GM21515 (cell line): ENCODE measurements at regions not wholly inside any gene's neighbourhood (a gene's known extent, or its start where the extent isn't known, plus 50 kb on each side); places are given as distances from the start of the nearest gene placed in this dataset.

Experiments
- ATAC-seq: cut with Tn5 transposase; IDR thresholded peaks from one replicate; pipeline ENCODE4 v1.9.1; 2021; ENCODE audit not compliant: unreplicated experiment

DNA sequence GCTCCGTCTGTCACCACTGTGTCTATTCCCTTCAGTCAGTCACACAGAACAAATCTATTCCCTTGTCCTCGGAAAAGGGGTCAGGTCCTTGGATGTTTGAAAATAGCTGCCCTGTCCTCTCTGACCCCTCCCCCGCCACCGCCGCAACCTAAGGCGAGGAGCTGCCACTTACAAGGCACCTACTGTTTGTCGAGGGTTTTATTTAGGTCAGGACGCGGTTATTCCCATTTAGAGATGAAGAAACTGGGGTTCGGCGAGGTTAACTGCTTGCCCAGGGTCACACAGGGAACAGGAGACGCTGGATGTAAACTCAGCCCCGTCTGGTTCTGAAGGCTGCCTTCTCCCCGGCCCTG, 1468.1 kb downstream of the BRD1 start:
- no peak for ATAC-seq

- ATAC-seq = no peak
These were observed 1468.6 kb downstream of the BRD1 start for GRCh38 chr22:48358886-48359612.

DNA sequence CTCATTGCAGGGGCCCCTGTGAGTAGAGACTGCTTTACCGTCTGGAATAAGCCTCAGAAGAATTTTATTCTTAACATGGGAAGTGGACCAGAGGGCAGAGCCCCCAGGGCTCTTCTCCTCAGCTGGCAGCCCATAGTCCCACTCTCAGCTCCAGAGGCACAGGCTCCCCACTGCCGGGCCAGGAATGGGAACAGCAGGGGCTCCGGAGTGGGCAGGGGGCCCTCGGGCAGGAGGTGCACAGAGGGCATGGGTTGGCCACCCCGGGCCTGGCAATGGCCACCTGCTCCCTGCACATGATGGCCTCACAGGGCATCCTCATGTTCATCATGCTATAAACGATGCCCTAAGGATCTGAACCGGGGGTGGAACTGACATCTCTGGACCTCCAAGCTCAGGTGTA, 1469.7 kb downstream of the BRD1 start:
- ATAC-seq = no peak

DNA sequence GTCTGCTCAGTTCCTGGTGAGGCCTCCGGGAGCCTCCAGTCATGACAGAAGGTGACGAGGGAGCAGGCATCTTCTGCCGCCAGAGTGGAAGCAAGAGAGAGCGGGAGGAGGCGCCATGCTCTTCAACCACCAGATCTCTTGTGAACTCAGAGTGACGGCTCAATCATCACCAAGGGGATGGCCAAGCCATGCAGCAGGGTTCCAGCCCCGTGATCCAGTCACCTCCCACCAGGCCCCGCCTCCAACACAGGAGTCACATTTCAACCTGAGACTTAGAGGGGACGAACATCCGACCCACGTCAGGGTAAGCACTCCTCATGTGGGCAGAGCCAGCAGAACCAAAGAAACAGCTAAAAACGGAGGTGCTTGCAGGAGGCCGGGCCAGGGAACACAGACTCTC, 1470.5 kb downstream of the BRD1 start:
- no peak for ATAC-seq

GRCh38 chr22:48356731-48357130, 1470.9 kb downstream of the BRD1 start:
- no peak for ATAC-seq

- no peak for ATAC-seq
These were observed 1473.6 kb downstream of the BRD1 start for GRCh38 chr22:48354096-48354495.

GRCh38 chr22:48353116-48353947, 1474.3 kb downstream of the BRD1 start:
- no peak for ATAC-seq

DNA sequence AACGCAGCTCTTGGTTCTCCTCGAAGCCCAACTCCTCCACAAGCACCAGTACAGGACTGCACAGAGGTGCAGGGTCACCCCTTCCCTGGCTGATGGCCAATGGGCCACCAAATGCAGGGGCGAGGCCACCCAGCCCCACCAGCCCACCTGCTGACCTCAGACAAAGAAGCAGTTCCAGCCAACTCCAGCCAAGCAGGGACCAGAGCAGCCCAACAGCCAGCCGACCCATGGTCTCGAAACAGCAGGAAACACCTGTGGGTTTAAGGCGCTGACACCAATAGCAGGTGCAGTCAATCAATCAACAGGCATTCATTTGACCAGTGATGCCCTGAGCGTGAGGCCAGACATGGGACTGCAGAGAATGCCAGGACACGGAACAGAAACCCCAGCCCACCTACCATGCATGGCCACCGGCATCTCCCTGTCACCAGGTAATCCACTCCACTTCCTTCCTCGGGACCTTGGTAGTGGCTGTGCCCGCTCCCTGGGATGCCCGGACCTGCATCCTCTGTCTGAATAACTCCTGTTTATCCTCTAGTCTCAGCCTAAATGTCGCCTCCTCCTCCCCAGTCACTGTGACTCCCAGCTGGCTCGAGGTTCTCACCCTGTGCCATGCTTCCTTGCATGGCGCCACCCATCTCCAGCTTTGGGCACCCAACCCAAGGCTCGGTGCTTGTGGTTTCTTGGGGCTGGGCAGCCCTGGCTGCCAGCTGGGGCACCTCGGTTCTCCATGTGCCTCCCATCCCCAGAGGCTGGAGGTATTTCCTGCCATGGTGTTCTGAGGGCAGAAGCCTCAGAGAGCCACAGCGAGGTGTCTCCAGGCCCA, 1475.4 kb downstream of the BRD1 start:
- no peak for ATAC-seq

GRCh38 chr22:48351376-48352085, 1476.1 kb downstream of the BRD1 start:
- no peak for ATAC-seq

DNA sequence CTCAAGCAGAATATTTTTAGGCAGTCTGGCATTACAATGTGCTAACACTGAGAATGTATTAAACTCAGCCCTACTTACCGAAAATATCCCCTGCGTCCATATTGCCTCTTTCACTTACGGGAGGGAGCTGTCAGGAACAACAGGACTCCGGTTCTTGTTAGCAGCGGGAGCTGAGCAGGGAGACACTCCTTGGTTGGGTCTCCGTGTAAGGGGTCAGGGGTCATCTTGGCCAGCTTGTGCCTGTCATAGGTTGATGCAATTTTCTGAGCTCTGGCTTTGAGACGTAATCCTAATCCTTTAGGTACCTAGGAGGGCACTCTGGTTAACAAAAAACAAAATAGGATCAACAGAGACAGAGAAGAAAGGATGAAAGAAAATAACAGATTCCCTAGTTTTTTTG, 1477.2 kb downstream of the BRD1 start:
- no peak for ATAC-seq

DNA sequence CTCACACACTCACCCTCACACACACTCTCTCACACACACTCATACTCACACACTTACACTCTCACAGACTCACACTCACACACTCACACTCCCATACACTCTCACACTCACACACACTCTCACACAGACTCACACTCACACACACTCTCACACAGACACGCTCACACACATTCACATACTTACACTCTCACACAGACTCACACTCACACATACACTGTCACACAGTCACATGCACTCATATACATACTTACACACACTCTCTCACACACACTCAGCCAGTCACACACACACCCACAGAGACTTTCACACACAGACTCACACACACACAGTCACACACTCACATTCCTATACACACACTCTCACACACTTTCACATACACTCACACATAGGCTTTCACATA, 1478.8 kb downstream of the BRD1 start:
- no peak for ATAC-seq

DNA sequence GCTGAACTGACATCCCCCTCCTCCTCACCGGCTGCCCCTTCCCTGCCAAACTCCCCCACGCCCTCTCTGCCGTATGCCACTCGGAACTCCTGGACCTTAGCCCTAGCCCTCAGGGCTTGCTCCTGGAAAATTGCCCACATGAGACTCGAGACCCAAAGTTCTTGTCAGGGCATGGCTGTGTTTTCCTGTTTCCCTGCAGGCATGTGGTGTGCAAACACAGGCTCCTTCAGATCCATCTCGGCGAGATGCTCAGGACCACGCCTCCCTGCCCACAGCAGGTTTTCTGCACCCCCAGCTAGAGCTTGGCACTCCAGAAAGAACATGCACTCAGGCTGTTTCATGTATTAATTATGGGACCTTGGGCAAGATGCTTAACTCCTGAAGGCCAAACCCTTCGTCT, 1480.4 kb downstream of the BRD1 start:
- no peak for ATAC-seq

DNA sequence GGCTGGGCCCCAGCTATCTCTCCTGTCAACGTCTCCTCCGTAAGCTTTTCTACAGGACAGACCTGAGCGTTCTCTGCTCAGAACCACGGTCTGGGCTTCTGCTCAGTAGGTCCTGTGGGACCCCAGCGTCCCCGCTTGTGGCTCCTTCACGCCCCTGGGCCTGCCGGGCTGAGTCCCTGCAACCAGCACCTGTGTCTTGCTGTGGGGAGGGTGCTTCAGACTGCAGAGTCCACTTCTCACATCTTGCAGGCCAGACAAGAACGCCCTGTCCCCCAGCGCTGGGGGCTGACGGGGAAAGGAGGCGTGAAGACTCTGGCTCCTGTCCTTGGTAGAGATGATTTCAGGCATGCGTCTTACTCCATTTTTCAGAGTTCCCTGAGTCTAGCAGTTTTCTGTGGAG, 1480.8 kb downstream of the BRD1 start:
- no peak for ATAC-seq

GRCh38 chr22:48346311-48346710, 1481.4 kb downstream of the BRD1 start:
- no peak for ATAC-seq

- ATAC-seq = no peak
These were observed 1482.0 kb downstream of the BRD1 start for GRCh38 chr22:48345631-48346030.

DNA sequence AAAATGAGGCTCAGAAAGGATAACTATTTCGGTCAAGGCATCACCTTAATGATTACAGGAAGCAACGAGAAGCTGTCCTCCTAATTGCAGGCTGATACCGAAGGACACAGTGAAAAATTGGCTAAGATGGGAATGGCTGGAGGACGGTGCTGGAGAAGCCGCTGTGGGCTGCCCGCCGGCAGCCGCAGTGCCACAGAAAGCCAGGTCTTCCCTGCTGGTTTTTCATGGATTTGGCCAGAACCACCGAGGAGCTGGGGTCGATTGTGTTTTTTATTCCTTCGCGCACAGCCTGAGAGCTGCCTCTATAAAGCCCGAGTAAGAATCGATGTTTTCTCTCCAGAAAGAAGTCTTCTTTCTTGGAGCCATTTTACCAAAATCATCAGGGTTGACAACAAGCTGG, 1484.2 kb downstream of the BRD1 start:
- ATAC-seq = no peak

GRCh38 chr22:48342732-48343131, 1484.9 kb downstream of the BRD1 start:
- ATAC-seq = no peak

DNA sequence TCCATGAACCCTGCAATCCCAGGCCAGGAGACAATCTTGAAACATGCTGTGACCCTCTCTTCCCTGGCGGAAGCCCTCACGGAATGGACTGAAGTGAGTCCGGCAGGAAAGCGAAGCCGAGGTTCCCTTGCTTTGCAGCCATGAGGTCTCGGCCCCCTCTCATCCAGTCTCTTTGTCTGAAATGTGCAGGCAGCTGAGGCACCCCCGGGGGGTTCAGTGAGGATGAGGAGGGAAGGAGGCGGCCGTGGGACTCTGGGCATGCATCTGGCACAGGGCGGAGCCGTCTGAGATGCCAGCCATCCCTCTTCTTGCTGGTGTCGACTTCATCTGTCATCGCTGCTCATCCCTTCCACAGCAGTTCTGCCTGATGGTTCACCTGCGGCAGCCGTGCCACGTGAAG, 1485.7 kb downstream of the BRD1 start:
- no peak for ATAC-seq

- no peak for ATAC-seq
These were observed 1486.7 kb downstream of the BRD1 start for GRCh38 chr22:48340727-48341709.

GRCh38 chr22:48340191-48340590, 1487.5 kb downstream of the BRD1 start:
- no peak for ATAC-seq
